ENCODE measurements at regions not wholly inside any gene's neighbourhood (a gene's known extent, or its start where the extent isn't known, plus 50 kb on each side); places are given as distances from the start of the nearest gene placed in this dataset.

GRCh38 chr22:47232197-47232596 lies 469.7 kb downstream of the TBC1D22A start:
- no peak overlapping the region for H2AFZ ChIP-seq (ENCODE audit: low read depth, low read length, poor library complexity, severe bottlenecking)
- H3K4me1 ChIP-seq (ENCODE audit: control insufficient read depth in 1 of 2, insufficient read depth in 2 of 2, low read length in 2 of 2): no peaks in the 10 kb centered on the region
- H3K27ac ChIP-seq (ENCODE audit: low read depth, low read length): no peak overlapping the region
- ChIA-PET RAD21 (ENCODE audit: low non-redundant PET in 1 of 2, low total read pairs in 2 of 2, uncharacterized antibody in 2 of 2, unreplicated experiment in 2 of 2) (no interaction called here), CTCF (no interaction called here), POLR2A (no interaction called here)
- ATAC-seq (no peak), DNase-seq (ENCODE audit: low read depth, low spot score) (no peak)
- no peaks in the 10 kb centered on the region for H3K36me3 ChIP-seq (ENCODE audit: control insufficient read depth in 1 of 2, insufficient read depth in 2 of 2, low read length in 2 of 2)
- no peaks in the 10 kb centered on the region for H4K20me1 ChIP-seq (ENCODE audit: insufficient read depth)
- no peak overlapping the region for H3K9ac ChIP-seq (ENCODE audit: low read length)
- BruUV-seq (replicated peaks): no TSS peak
- intact Hi-C loops (cut with micrococcal nuclease): no loop called here
- TF ChIP-seq EZH2 (IDR thresholded peaks at IDR 0.05) (no peak), REST (IDR thresholded peaks at IDR 0.05; ENCODE audit: low read depth) (no peak), TCF7L2 (IDR thresholded peaks at IDR 0.05; ENCODE audit: borderline replicate concordance, extremely low read depth, insufficient read depth, insufficient read length) (no peak), EGR1 (IDR thresholded peaks at IDR 0.05; ENCODE audit: low read depth) (no peak), CBX3 (IDR thresholded peaks at IDR 0.05; ENCODE audit: low read depth) (no peak), ZFX (IDR thresholded peaks at IDR 0.05) (no peak), FOSL1 (IDR thresholded peaks at IDR 0.05; ENCODE audit: low read depth) (no peak), EZH2phosphoT487 (IDR thresholded peaks at IDR 0.05; ENCODE audit: borderline replicate concordance) (no peak), SRF (IDR thresholded peaks at IDR 0.05; ENCODE audit: low read depth) (no peak), CEBPB (IDR thresholded peaks at IDR 0.05; ENCODE audit: low read depth) (no peak), ATF3 (IDR thresholded peaks at IDR 0.05) (no peak), ELF1 (IDR thresholded peaks at IDR 0.05; ENCODE audit: borderline replicate concordance, low read depth) (no peak), SP1 (IDR thresholded peaks at IDR 0.05; ENCODE audit: low read depth) (no peak), RAD21 (IDR thresholded peaks at IDR 0.05; ENCODE audit: low read depth) (no peak), POLR2AphosphoS5 (IDR thresholded peaks at IDR 0.05; ENCODE audit: low read depth, low read length) (no peak), MAX (IDR thresholded peaks at IDR 0.05) (no peak), ZNF274 (IDR thresholded peaks at IDR 0.05; ENCODE audit: low read depth, low read length) (no peak)
- H3K4me2 ChIP-seq (ENCODE audit: low read length): no peak overlapping the region
- no peaks in the 10 kb centered on the region for H3K9me2 ChIP-seq (ENCODE audit: insufficient read depth)
- H3K4me3 ChIP-seq (replicated peaks in 1 of 2; ENCODE audit: low read depth in 1 of 2, low read length in 2 of 2): no peak overlapping the region
- H3K27me3 ChIP-seq (ENCODE audit: insufficient read depth, low read length): no peaks in the 10 kb centered on the region
- H3K79me2 ChIP-seq (ENCODE audit: insufficient read depth, low read length): no peaks in the 10 kb centered on the region
- peaks cover 0 to 6% of the 10 kb centered on the region in 2 experiments; a peak in 2 of 4 replicates for H3K9me3 ChIP-seq (ENCODE audit: control insufficient read depth in 1 of 2, insufficient read depth in 1 of 2, low read depth in 1 of 2, low read length in 2 of 2)
